Central memory CD8-positive, alpha-beta T cell (primary cell): ENCODE measurements at regions not wholly inside any gene's neighbourhood (a gene's known extent, or its start where the extent isn't known, plus 50 kb on each side); places are given as distances from the start of the nearest gene placed in this dataset.

Experiments used
- ATAC-seq: fragments of 150-1000 bp; cut with Tn5 transposase; replicated peaks from 2 replicates; pipeline ENCODE4 v1.10.0; 2022; ENCODE audit warnings: mild to moderate bottlenecking, moderate FRiP score, moderate number of reproducible peaks; ENCODE audit not compliant: poor library complexity, severe bottlenecking; ENCODE audit errors: extremely low read depth
- DNase-seq, 2 donors: peaks; one replicate each; pipeline ENCODE4 v3.0.0; 2021; ENCODE audit warnings: low spot score in 2 of 2
- H3K27ac Mint-ChIP-seq: one replicate; pipeline ENCODE4 v1.8.0; 2022; ENCODE audit warnings: low read depth, mild to moderate bottlenecking, moderate library complexity, mixed read lengths
- H3K27me3 Mint-ChIP-seq: one replicate; pipeline ENCODE4 v1.8.0; 2022; ENCODE audit warnings: mixed read lengths
- H3K36me3 Mint-ChIP-seq: one replicate; pipeline ENCODE4 v1.8.0; 2022; ENCODE audit warnings: mild to moderate bottlenecking, moderate library complexity, mixed read lengths; ENCODE audit not compliant: insufficient read depth
- H3K4me1 Mint-ChIP-seq: one replicate; pipeline ENCODE4 v1.8.0; 2022; ENCODE audit warnings: mixed read lengths
- H3K4me3 Mint-ChIP-seq: one replicate; pipeline ENCODE4 v1.8.0; 2022; ENCODE audit warnings: mild to moderate bottlenecking, moderate library complexity, mixed read lengths
- H3K9me3 Mint-ChIP-seq: one replicate; pipeline ENCODE4 v1.8.0; 2022; ENCODE audit warnings: mixed read lengths

DNA sequence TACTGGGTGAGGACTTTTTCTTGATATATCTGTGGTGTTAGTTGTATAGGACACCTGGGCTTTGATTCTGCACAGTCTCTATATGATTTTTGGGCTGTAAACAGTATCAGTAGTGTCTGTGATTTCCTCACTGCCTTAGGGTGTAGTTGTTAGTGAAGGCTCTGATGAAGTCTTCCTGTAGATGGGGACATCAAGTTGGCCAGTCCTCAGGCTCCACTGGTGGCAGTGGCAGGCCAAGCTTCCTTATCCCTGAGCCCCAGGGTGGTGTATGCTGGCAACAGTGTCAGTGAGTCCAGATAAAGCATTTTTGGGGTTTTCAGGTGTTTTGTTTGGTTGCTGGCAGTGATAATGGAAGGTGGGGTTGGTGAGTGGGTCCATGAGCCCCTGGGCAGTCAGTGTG lies 961.4 kb downstream of the DSC3 start:
- ATAC-seq: no peak
- DNase-seq: no peak
- no peak overlapping the region for H3K27ac Mint-ChIP-seq
- no peaks in the 10 kb centered on the region for H3K27me3 Mint-ChIP-seq
- H3K9me3 Mint-ChIP-seq: peaks cover 31% of the 10 kb centered on the region
- H3K4me1 Mint-ChIP-seq: no peaks in the 10 kb centered on the region
- no peak overlapping the region for H3K4me3 Mint-ChIP-seq
- H3K36me3 Mint-ChIP-seq: no peaks in the 10 kb centered on the region

- no peak for DNase-seq
- no peaks in the 10 kb centered on the region for H3K27me3 Mint-ChIP-seq
- H3K36me3 Mint-ChIP-seq: no peaks in the 10 kb centered on the region
- H3K9me3 Mint-ChIP-seq: peaks cover 40% of the 10 kb centered on the region
- ATAC-seq: no peak
- no peak overlapping the region for H3K4me3 Mint-ChIP-seq
- no peaks in the 10 kb centered on the region for H3K4me1 Mint-ChIP-seq
- no peak overlapping the region for H3K27ac Mint-ChIP-seq
Observed at GRCh38 chr18:30072609-30073385, 969.7 kb downstream of the DSC3 start.

DNA sequence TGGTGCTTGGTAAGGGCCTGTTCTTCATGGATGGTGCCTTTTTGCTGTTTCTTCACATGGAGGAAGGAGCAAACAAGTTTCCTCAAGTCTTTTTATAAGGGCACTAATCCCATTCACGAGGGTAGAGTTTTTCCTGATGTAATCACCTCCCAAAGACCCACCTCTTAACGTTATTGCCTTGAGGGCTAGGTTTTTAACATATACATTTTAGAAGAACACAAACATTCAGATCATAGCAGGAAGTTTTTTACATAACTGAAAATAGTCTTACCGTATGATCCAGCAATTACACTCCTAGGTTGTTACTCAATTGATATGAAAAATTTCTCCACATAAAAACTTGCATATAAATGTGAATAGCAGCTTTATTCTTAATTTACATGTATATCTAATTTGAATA lies 976.3 kb downstream of the DSC3 start:
- ATAC-seq (no peak), DNase-seq (no peak)
- H3K4me1 Mint-ChIP-seq: no peaks in the 10 kb centered on the region
- H3K9me3 Mint-ChIP-seq: peaks cover 11% of the 10 kb centered on the region
- no peak overlapping the region for H3K27ac Mint-ChIP-seq
- no peaks in the 10 kb centered on the region for H3K27me3 Mint-ChIP-seq
- no peaks in the 10 kb centered on the region for H3K36me3 Mint-ChIP-seq
- H3K4me3 Mint-ChIP-seq: no peak overlapping the region

DNA sequence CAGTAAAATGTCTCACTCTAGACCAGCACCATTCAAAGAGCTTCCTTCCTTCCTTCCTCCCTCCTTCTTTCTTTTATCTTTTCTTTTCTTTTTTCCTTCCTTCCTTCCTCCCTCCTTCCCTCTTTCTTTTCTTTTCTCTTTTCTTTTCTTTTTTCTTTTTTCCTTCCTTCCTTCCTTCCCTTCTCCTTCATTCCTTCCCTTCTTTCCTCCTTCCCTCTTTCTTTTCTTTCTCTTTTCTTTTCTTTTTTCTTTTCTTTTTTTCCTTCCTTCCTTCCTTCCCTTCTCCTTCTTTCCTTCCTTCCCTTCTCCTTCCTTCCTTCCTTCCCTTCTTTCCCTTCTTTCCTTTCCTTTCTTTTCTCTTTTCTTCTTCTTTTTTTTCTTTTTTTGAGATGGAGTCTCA lies 985.1 kb downstream of the DSC3 start:
- no peak overlapping the region for H3K27ac Mint-ChIP-seq
- DNase-seq (no peak), ATAC-seq (no peak)
- peaks cover 10% of the 10 kb centered on the region for H3K9me3 Mint-ChIP-seq
- no peaks in the 10 kb centered on the region for H3K27me3 Mint-ChIP-seq
- H3K4me1 Mint-ChIP-seq: no peaks in the 10 kb centered on the region
- peaks cover 2% of the 10 kb centered on the region for H3K36me3 Mint-ChIP-seq
- no peak overlapping the region for H3K4me3 Mint-ChIP-seq

DNA sequence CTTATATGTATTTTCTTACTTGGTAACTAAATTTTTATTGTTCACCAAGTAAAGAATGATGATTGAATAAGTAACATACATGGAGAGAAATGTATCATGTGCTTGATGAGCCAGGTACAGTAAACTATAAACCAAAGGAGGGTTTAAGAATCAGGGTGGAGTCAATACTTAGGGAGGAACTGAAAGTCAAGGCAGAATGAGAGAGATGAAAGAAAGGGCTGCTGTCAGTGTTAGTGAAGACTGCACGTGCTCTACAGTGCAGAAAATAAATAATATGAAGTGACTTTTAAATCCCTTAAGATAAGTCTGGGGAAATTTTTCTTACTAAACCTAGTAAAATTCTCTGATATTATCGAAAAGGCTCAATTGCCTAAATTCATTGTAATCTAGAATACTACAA lies 986.0 kb downstream of the DSC3 start:
- no peak for DNase-seq
- peaks cover 10% of the 10 kb centered on the region for H3K9me3 Mint-ChIP-seq
- no peaks in the 10 kb centered on the region for H3K4me1 Mint-ChIP-seq
- H3K27me3 Mint-ChIP-seq: no peaks in the 10 kb centered on the region
- no peak overlapping the region for H3K27ac Mint-ChIP-seq
- ATAC-seq: no peak
- H3K4me3 Mint-ChIP-seq: no peak overlapping the region
- peaks cover 2% of the 10 kb centered on the region for H3K36me3 Mint-ChIP-seq

- no peak for ATAC-seq
- H3K27me3 Mint-ChIP-seq: no peaks in the 10 kb centered on the region
- no peaks in the 10 kb centered on the region for H3K36me3 Mint-ChIP-seq
- peaks cover 11% of the 10 kb centered on the region for H3K9me3 Mint-ChIP-seq
- no peaks in the 10 kb centered on the region for H3K4me1 Mint-ChIP-seq
- H3K4me3 Mint-ChIP-seq: no peak overlapping the region
- DNase-seq: no peak
- H3K27ac Mint-ChIP-seq: no peak overlapping the region
Observed at GRCh38 chr18:30044496-30044895, 998.0 kb downstream of the DSC3 start.

- ATAC-seq (no peak), DNase-seq (no peak)
- peaks cover 17% of the 10 kb centered on the region for H3K9me3 Mint-ChIP-seq
- H3K4me3 Mint-ChIP-seq: no peak overlapping the region
- no peaks in the 10 kb centered on the region for H3K4me1 Mint-ChIP-seq
- H3K27ac Mint-ChIP-seq: no peak overlapping the region
- no peaks in the 10 kb centered on the region for H3K27me3 Mint-ChIP-seq
- H3K36me3 Mint-ChIP-seq: no peaks in the 10 kb centered on the region
Observed at GRCh38 chr18:30039201-30039600, 1003.3 kb downstream of the DSC3 start.

GRCh38 chr18:30034818-30035217 lies 1007.7 kb downstream of the DSC3 start:
- Mint-ChIP-seq H3K9me3 (peaks cover 25% of the 10 kb centered on the region), H3K27ac (no peak overlapping the region), H3K27me3 (no peaks in the 10 kb centered on the region), H3K4me1 (no peaks in the 10 kb centered on the region), H3K36me3 (peaks cover 2% of the 10 kb centered on the region), H3K4me3 (no peak overlapping the region)
- DNase-seq: no peak
- no peak for ATAC-seq

GRCh38 chr18:30016179-30016578 lies 1026.4 kb downstream of the DSC3 start:
- H3K4me1 Mint-ChIP-seq: no peaks in the 10 kb centered on the region
- DNase-seq (no peak), ATAC-seq (no peak)
- no peaks in the 10 kb centered on the region for H3K27me3 Mint-ChIP-seq
- peaks cover 39% of the 10 kb centered on the region for H3K9me3 Mint-ChIP-seq
- no peak overlapping the region for H3K27ac Mint-ChIP-seq
- H3K36me3 Mint-ChIP-seq: no peaks in the 10 kb centered on the region
- H3K4me3 Mint-ChIP-seq: no peak overlapping the region

DNA sequence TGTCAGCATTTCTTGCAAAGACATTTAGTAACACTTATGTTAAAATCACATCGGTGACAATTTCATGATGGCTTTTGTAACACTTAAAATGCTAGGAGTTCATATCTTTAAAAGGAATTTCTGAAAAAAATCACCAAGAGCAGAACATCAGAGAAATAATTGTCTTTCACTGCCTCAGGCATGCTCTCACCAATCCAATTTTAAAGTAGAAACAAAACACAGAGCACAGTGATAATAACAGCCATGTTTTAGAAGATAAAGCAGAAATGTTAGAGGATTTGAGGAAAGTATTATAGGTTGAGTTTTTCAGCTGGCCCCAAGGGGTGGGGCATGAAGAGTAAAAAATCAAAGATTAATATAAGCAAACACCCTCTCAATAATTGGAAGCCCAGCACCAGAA lies 1037.6 kb downstream of the DSC3 start:
- no peaks in the 10 kb centered on the region for H3K36me3 Mint-ChIP-seq
- DNase-seq (no peak), ATAC-seq (no peak)
- H3K27ac Mint-ChIP-seq: no peak overlapping the region
- no peaks in the 10 kb centered on the region for H3K27me3 Mint-ChIP-seq
- peaks cover 5% of the 10 kb centered on the region for H3K9me3 Mint-ChIP-seq
- no peaks in the 10 kb centered on the region for H3K4me1 Mint-ChIP-seq
- H3K4me3 Mint-ChIP-seq: no peak overlapping the region

- no peak overlapping the region for H3K27ac Mint-ChIP-seq
- DNase-seq: no peak
- H3K4me1 Mint-ChIP-seq: no peaks in the 10 kb centered on the region
- no peaks in the 10 kb centered on the region for H3K36me3 Mint-ChIP-seq
- ATAC-seq: no peak
- peaks cover 27% of the 10 kb centered on the region for H3K9me3 Mint-ChIP-seq
- no peaks in the 10 kb centered on the region for H3K27me3 Mint-ChIP-seq
- H3K4me3 Mint-ChIP-seq: no peak overlapping the region
Observed at GRCh38 chr18:29982218-29982617, 1060.3 kb downstream of the DSC3 start.

GRCh38 chr18:29979881-29980280 lies 1062.7 kb downstream of the DSC3 start:
- no peak overlapping the region for H3K27ac Mint-ChIP-seq

DNA sequence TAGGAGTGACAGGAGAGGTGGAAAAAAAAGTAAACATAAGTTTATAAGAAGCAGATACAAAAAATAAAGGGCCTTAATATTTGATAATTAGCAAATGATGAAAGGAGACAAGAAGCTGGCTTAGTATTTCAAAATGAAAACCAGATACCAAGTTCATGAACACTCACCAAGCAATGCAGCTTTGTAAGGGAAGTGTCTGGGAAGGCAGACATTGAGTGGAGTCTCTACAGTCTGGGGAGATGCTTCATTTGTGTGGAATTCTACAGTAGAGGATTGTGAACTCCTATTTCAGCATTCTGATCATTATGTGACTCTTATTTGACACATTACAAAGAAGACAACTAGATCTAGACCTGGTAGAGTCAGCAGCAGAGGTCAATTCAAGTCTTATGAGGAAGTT lies 1072.7 kb downstream of the DSC3 start:
- no peaks in the 10 kb centered on the region for H3K4me1 Mint-ChIP-seq
- no peak overlapping the region for H3K4me3 Mint-ChIP-seq
- H3K36me3 Mint-ChIP-seq: no peaks in the 10 kb centered on the region
- no peak overlapping the region for H3K27ac Mint-ChIP-seq
- H3K27me3 Mint-ChIP-seq: no peaks in the 10 kb centered on the region
- H3K9me3 Mint-ChIP-seq: peaks cover 20% of the 10 kb centered on the region
- ATAC-seq: no peak
- DNase-seq: no peak

More at GRCh38 chr18:29979881-29980280, 1062.7 kb downstream of the DSC3 start:
- no peaks in the 10 kb centered on the region for H3K36me3 Mint-ChIP-seq
- H3K9me3 Mint-ChIP-seq: peaks cover 18% of the 10 kb centered on the region
- DNase-seq (no peak), ATAC-seq (no peak)
- no peaks in the 10 kb centered on the region for H3K4me1 Mint-ChIP-seq
- no peaks in the 10 kb centered on the region for H3K27me3 Mint-ChIP-seq
- no peak overlapping the region for H3K4me3 Mint-ChIP-seq
